ENCODE measurements at regions not wholly inside any gene's neighbourhood (a gene's known extent, or its start where the extent isn't known, plus 50 kb on each side); places are given as distances from the start of the nearest gene placed in this dataset.

- TF ChIP-seq REST (IDR thresholded peaks at IDR 0.05; ENCODE audit: unreplicated experiment), result no peak
- no peak for TF ChIP-seq EZH2phosphoT487 (IDR thresholded peaks at IDR 0.05; ENCODE audit: unreplicated experiment)
- no peak for TF ChIP-seq NANOG (IDR thresholded peaks at IDR 0.05; ENCODE audit: borderline replicate concordance)
- no peak for TF ChIP-seq CREB1 (CRISPR knock-in tag; IDR thresholded peaks at IDR 0.05; ENCODE audit: low read depth)
- TF ChIP-seq STAT1 (IDR thresholded peaks at IDR 0.05; ENCODE audit: unreplicated experiment), result no peak
Observed at GRCh38 chr2:151053661-151053990, 208.0 kb downstream of the RBM43 start (continued).

- no peaks in the 10 kb centered on the region for H3K9me3 Mint-ChIP-seq
- H3K4me2 ChIP-seq, result no peak overlapping the region
- no peak for ATAC-seq
Observed at GRCh38 chr2:151052850-151053660, 208.6 kb downstream of the RBM43 start.

More at GRCh38 chr2:151052850-151053660, 208.6 kb downstream of the RBM43 start:
- Histone ChIP-seq H3K4me1 (ENCODE audit: insufficient read depth) (no peaks in the 10 kb centered on the region), H3K27me3 (ENCODE audit: insufficient read depth) (no peaks in the 10 kb centered on the region), H2AFZ (no peak overlapping the region), H3K36me3 (ENCODE audit: insufficient read depth) (no peaks in the 10 kb centered on the region), H4K20me1 (replicated peaks; ENCODE audit: insufficient read depth) (no peaks in the 10 kb centered on the region), H3K79me2 (replicated peaks; ENCODE audit: insufficient read depth) (no peaks in the 10 kb centered on the region), H3K4me3 (no peak overlapping the region), H3K9me2 (ENCODE audit: insufficient read depth) (no peaks in the 10 kb centered on the region; the same call in 1 of the 2 replicates), H3F3A (replicated peaks; ENCODE audit: low read depth) (no peaks in the 10 kb centered on the region), H3K27ac (ENCODE audit: low read depth) (no peak overlapping the region)
- Mint-ChIP-seq H3K36me3 (ENCODE audit: low read depth) (no peaks in the 10 kb centered on the region), H3K4me1 (peaks cover 5% of the 10 kb centered on the region; the same call in 2 of the 3 replicates), H3K27me3 (ENCODE audit: insufficient read depth, low read depth, poor library complexity) (peaks cover 2% of the 10 kb centered on the region), H3K4me3 (no peak overlapping the region), H3K27ac (no peak overlapping the region)
- TF ChIP-seq ZNF331 (CRISPR knock-in tag; IDR thresholded peaks at IDR 0.05; ENCODE audit: low read depth), result no peak
- no peak for TF ChIP-seq CREB1 (CRISPR knock-in tag; IDR thresholded peaks at IDR 0.05; ENCODE audit: low read depth)
- no peak for TF ChIP-seq ETS1 (IDR thresholded peaks at IDR 0.05)
- TF ChIP-seq NANOG (IDR thresholded peaks at IDR 0.05; ENCODE audit: borderline replicate concordance), result no peak
- TF ChIP-seq JUNB (IDR thresholded peaks at IDR 0.05; ENCODE audit: unreplicated experiment), result no peak
- no peak for TF ChIP-seq STAT1 (IDR thresholded peaks at IDR 0.05; ENCODE audit: unreplicated experiment)
- TF ChIP-seq POLR2AphosphoS5 (IDR thresholded peaks at IDR 0.05; ENCODE audit: low read depth), result no peak
- TF ChIP-seq EZH2 (IDR thresholded peaks at IDR 0.05; ENCODE audit: low read depth, unreplicated experiment), result no peak
- TF ChIP-seq REST (IDR thresholded peaks at IDR 0.05; ENCODE audit: unreplicated experiment), result no peak
- no peak for TF ChIP-seq EZH2phosphoT487 (IDR thresholded peaks at IDR 0.05; ENCODE audit: unreplicated experiment)
- TF ChIP-seq CTCF (conservative IDR thresholded peaks at IDR 0.05; ENCODE audit: low read depth in 2 of 2), result no peak
- no peak for TF ChIP-seq ZNF114 (CRISPR knock-in tag; IDR thresholded peaks at IDR 0.05)
- no peak for DNase-seq (ENCODE audit: low spot score)

Measured in GM23338 (cell line).